ENCODE measurements at regions not wholly inside any gene's neighbourhood (a gene's known extent, or its start where the extent isn't known, plus 50 kb on each side); places are given as distances from the start of the nearest gene placed in this dataset.
"Not testable (repeated sequence)": the region's sequence is repeated elsewhere in the genome, so short reads cannot be mapped to it uniquely, and the experiment has no call there.

- DNase-seq, result no peak
These were observed 869.1 kb downstream of the KCNT2 start for GRCh38 chr1:195738966-195739650.

- no peak for DNase-seq
These were observed 873.1 kb downstream of the KCNT2 start for GRCh38 chr1:195735140-195735539.

GRCh38 chr1:195733826-195734225, 874.4 kb downstream of the KCNT2 start:
- peak; percentile 50 for DNase-seq

- no peak for DNase-seq
These were observed 874.8 kb downstream of the KCNT2 start for GRCh38 chr1:195733408-195733807.

- DNase-seq, result no peak
These were observed 876.9 kb downstream of the KCNT2 start for GRCh38 chr1:195731385-195731784.

GRCh38 chr1:195723796-195724194, 884.4 kb downstream of the KCNT2 start:
- no peak for DNase-seq

GRCh38 chr1:195722852-195723795, 885.1 kb downstream of the KCNT2 start:
- DNase-seq, result not testable (repeated sequence)

- not testable (repeated sequence) for DNase-seq
These were observed 886.1 kb downstream of the KCNT2 start for GRCh38 chr1:195722146-195722545.

GRCh38 chr1:195721210-195721971, 886.8 kb downstream of the KCNT2 start:
- no peak for DNase-seq

GRCh38 chr1:195717651-195718050, 890.6 kb downstream of the KCNT2 start:
- peak; percentile 6 for DNase-seq

- DNase-seq, result peak; percentile 3
These were observed 892.6 kb downstream of the KCNT2 start for GRCh38 chr1:195715652-195716051.

- peak; percentile 20 for DNase-seq
These were observed 894.0 kb downstream of the KCNT2 start for GRCh38 chr1:195714248-195714647.

GRCh38 chr1:195709821-195710220, 898.4 kb downstream of the KCNT2 start:
- peak; percentile 12 for DNase-seq

- DNase-seq, result no peak
These were observed 904.2 kb downstream of the KCNT2 start for GRCh38 chr1:195704028-195704427.

- no peak for DNase-seq
These were observed 907.1 kb downstream of the KCNT2 start for GRCh38 chr1:195701149-195701548.

- no peak for DNase-seq
These were observed 911.1 kb downstream of the KCNT2 start for GRCh38 chr1:195697130-195697529.

GRCh38 chr1:195686764-195687163, 921.5 kb downstream of the KCNT2 start:
- no peak for DNase-seq

- DNase-seq, result no peak
These were observed 943.6 kb downstream of the KCNT2 start for GRCh38 chr1:195664628-195665027.

- DNase-seq, result no peak
These were observed 944.5 kb downstream of the KCNT2 start for GRCh38 chr1:195663549-195664280.

- DNase-seq, result no peak
These were observed 951.5 kb downstream of the KCNT2 start for GRCh38 chr1:195656780-195657179.

GRCh38 chr1:195648875-195649274, 959.4 kb downstream of the KCNT2 start:
- not testable (repeated sequence) for DNase-seq

GRCh38 chr1:195637539-195637938, 970.7 kb downstream of the KCNT2 start:
- DNase-seq, result no peak

- DNase-seq, result no peak
These were observed 990.0 kb downstream of the KCNT2 start for GRCh38 chr1:195618287-195618686.

Data from hematopoietic multipotent progenitor cell treated with erythropoietin and hydrocortisone succinate and interleukin-3 and kit ligand, for 6 days (in vitro differentiated cells).